ENCODE measurements at regions not wholly inside any gene's neighbourhood (a gene's known extent, or its start where the extent isn't known, plus 50 kb on each side); places are given as distances from the start of the nearest gene placed in this dataset.

DNA sequence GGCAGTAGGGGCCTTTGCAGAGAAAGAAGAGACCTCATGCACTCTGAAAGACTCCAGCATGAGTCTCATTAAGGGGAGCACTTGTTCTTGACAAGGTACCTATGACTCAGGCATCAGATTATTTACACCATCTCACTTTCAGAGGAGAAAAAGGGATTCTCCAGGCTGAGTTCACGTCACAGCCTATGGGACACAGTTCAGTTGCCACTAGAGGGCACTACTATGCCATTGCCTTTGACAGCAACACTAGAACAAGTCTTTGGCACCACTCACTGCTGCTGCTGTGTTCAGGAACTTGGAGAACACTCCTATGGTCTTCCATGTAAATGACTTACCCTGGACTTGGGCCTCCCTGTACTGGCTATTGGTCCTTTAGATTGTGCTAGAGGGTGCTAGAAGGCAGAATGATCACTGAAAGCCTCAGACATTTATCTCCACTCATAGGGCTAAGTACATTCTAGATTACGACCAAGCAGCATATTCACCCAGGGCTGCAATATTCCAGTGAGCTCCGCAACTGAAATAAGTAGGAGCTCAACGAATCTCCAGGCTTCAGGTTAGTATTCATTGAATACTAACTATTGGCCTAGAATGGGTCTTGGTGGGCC lies 225.1 kb upstream of the CA10 start:
- Histone ChIP-seq H3K36me3 (ENCODE audit: control insufficient read depth, insufficient read depth, low read length) (no peaks in the 10 kb centered on the region), H3K79me2 (ENCODE audit: control insufficient read depth, insufficient read depth, low read length) (no peaks in the 10 kb centered on the region), H3K27ac (ENCODE audit: insufficient read depth, low read length) (no peak overlapping the region), H4K20me1 (ENCODE audit: control insufficient read depth, extremely low read depth, insufficient read depth, low read length) (no peaks in the 10 kb centered on the region), H3K9ac (ENCODE audit: insufficient read depth, low read length) (no peak overlapping the region), H3K9me3 (ENCODE audit: control insufficient read depth, insufficient read depth, low read depth, low read length) (no peaks in the 10 kb centered on the region), H3K27me3 (ENCODE audit: control insufficient read depth, insufficient read depth, low read length) (no peaks in the 10 kb centered on the region), H2AFZ (ENCODE audit: low read length) (no peak overlapping the region), H3K4me1 (ENCODE audit: control insufficient read depth, extremely low read depth, insufficient read depth, low read length) (no peaks in the 10 kb centered on the region), H3K4me2 (ENCODE audit: extremely low read depth, insufficient read depth, low read length) (no peak overlapping the region), H3K4me3 (replicated peaks in 1 of 4; ENCODE audit: control extremely low read depth in 1 of 4, insufficient read depth in 1 of 4, low read depth in 3 of 4, low read length in 4 of 4) (no peak overlapping the region)
- TF ChIP-seq, protein P1, sequence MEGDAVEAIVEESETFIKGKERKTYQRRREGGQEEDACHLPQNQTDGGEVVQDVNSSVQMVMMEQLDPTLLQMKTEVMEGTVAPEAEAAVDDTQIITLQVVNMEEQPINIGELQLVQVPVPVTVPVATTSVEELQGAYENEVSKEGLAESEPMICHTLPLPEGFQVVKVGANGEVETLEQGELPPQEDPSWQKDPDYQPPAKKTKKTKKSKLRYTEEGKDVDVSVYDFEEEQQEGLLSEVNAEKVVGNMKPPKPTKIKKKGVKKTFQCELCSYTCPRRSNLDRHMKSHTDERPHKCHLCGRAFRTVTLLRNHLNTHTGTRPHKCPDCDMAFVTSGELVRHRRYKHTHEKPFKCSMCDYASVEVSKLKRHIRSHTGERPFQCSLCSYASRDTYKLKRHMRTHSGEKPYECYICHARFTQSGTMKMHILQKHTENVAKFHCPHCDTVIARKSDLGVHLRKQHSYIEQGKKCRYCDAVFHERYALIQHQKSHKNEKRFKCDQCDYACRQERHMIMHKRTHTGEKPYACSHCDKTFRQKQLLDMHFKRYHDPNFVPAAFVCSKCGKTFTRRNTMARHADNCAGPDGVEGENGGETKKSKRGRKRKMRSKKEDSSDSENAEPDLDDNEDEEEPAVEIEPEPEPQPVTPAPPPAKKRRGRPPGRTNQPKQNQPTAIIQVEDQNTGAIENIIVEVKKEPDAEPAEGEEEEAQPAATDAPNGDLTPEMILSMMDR (conservative IDR thresholded peaks at IDR 0.05 in 1 of 2, IDR thresholded peaks at IDR 0.05 in 1 of 2; ENCODE audit: low read depth in 1 of 2, low read length in 2 of 2): peak in 1 of 2 donors; percentile 14
- TF ChIP-seq EZH2 (IDR thresholded peaks at IDR 0.05; ENCODE audit: low read length, missing control alignments): no peak
- peak; percentile 1 to 2 for DNase-seq (ENCODE audit: low read depth in 2 of 2)

DNA sequence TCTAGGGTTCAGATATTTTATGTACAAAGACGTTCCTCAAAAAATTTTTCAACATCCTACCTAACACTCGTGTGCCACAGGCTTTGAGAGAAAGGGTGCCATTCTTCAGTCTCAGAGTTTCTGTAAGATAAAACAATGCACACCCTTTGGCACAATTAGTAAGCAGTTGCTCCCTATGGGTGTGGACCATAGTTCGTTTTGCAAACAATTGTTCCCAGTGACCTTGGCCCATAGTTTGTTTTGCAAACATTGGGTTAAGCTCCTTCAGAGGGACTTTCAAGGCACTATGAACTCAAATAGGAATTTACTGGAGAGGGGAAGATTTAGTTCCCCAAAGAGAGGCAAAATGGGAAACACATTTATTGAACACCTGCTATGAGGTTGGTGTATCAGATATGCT lies 220.3 kb upstream of the CA10 start:
- no peaks in the 10 kb centered on the region for H3K79me2 ChIP-seq (ENCODE audit: control insufficient read depth, insufficient read depth, low read length)
- DNase-seq (ENCODE audit: low read depth in 2 of 2): no peak
- no peak overlapping the region for H2AFZ ChIP-seq (ENCODE audit: low read length)
- no peak overlapping the region for H3K4me2 ChIP-seq (ENCODE audit: extremely low read depth, insufficient read depth, low read length)
- no peak overlapping the region for H3K9ac ChIP-seq (ENCODE audit: insufficient read depth, low read length)
- H4K20me1 ChIP-seq (ENCODE audit: control insufficient read depth, extremely low read depth, insufficient read depth, low read length): no peaks in the 10 kb centered on the region
- no peak overlapping the region for H3K27ac ChIP-seq (ENCODE audit: insufficient read depth, low read length)
- no peaks in the 10 kb centered on the region for H3K36me3 ChIP-seq (ENCODE audit: control insufficient read depth, insufficient read depth, low read length)
- H3K27me3 ChIP-seq (ENCODE audit: control insufficient read depth, insufficient read depth, low read length): no peaks in the 10 kb centered on the region
- H3K9me3 ChIP-seq (ENCODE audit: control insufficient read depth, insufficient read depth, low read depth, low read length): no peaks in the 10 kb centered on the region
- H3K4me3 ChIP-seq (replicated peaks in 1 of 4; ENCODE audit: control extremely low read depth in 1 of 4, insufficient read depth in 1 of 4, low read depth in 3 of 4, low read length in 4 of 4): no peak overlapping the region
- TF ChIP-seq EZH2 (IDR thresholded peaks at IDR 0.05; ENCODE audit: low read length, missing control alignments): no peak
- TF ChIP-seq, protein P1 (conservative IDR thresholded peaks at IDR 0.05 in 1 of 2, IDR thresholded peaks at IDR 0.05 in 1 of 2; ENCODE audit: low read depth in 1 of 2, low read length in 2 of 2): no peak
- H3K4me1 ChIP-seq (ENCODE audit: control insufficient read depth, extremely low read depth, insufficient read depth, low read length): no peaks in the 10 kb centered on the region

GRCh38 chr17:52376137-52376536 lies 217.6 kb upstream of the CA10 start:
- Histone ChIP-seq H3K9me3 (ENCODE audit: control insufficient read depth, insufficient read depth, low read depth, low read length) (no peaks in the 10 kb centered on the region), H3K27ac (ENCODE audit: insufficient read depth, low read length) (no peak overlapping the region), H3K4me3 (replicated peaks in 1 of 4; ENCODE audit: control extremely low read depth in 1 of 4, insufficient read depth in 1 of 4, low read depth in 3 of 4, low read length in 4 of 4) (no peak overlapping the region), H2AFZ (ENCODE audit: low read length) (no peak overlapping the region), H3K9ac (ENCODE audit: insufficient read depth, low read length) (no peak overlapping the region), H3K79me2 (ENCODE audit: control insufficient read depth, insufficient read depth, low read length) (no peaks in the 10 kb centered on the region), H3K27me3 (ENCODE audit: control insufficient read depth, insufficient read depth, low read length) (no peaks in the 10 kb centered on the region), H3K4me2 (ENCODE audit: extremely low read depth, insufficient read depth, low read length) (no peak overlapping the region), H4K20me1 (ENCODE audit: control insufficient read depth, extremely low read depth, insufficient read depth, low read length) (no peaks in the 10 kb centered on the region), H3K36me3 (ENCODE audit: control insufficient read depth, insufficient read depth, low read length) (no peaks in the 10 kb centered on the region), H3K4me1 (ENCODE audit: control insufficient read depth, extremely low read depth, insufficient read depth, low read length) (no peaks in the 10 kb centered on the region)
- TF ChIP-seq EZH2 (IDR thresholded peaks at IDR 0.05; ENCODE audit: low read length, missing control alignments): no peak
- TF ChIP-seq, protein P1 (conservative IDR thresholded peaks at IDR 0.05 in 1 of 2, IDR thresholded peaks at IDR 0.05 in 1 of 2; ENCODE audit: low read depth in 1 of 2, low read length in 2 of 2): no peak
- DNase-seq (ENCODE audit: low read depth in 2 of 2): no peak
